Heart left ventricle (tissue), 16 donors: ENCODE measurements at regions not wholly inside any gene's neighbourhood (a gene's known extent, or its start where the extent isn't known, plus 50 kb on each side); places are given as distances from the start of the nearest gene placed in this dataset.

Experiments
- ATAC-seq, 4 donors: fragments of 200-7000 bp; cut with Tn5 transposase; one replicate each; pipeline ENCODE4 v1.9.1; 2020 to 2022; ENCODE audit warnings: moderate library complexity in 4 of 4, mild to moderate bottlenecking in 3 of 4, moderate number of reproducible peaks in 1 of 4
- DNase-seq, 5 donors: peaks; one replicate each; pipeline ENCODE4 v3.0.0-alpha.2; 2020
- H3K27ac ChIP-seq, 12 donors: fragments of 200-600 bp; sonication (generic) in 4 of 12; one replicate each; pipeline versions ENCODE4 v1.5.0 to v1.8.0; 2016 to 2022; ENCODE audit warnings: mild to moderate bottlenecking in 2 of 12
- H3K27me3 ChIP-seq, 9 donors: fragments of 200-600 bp; sonication (generic) in 2 of 9; one replicate each; pipeline versions ENCODE4 v1.5.1 to v1.8.0; 2016 to 2022; ENCODE audit warnings: mild to moderate bottlenecking in 3 of 9
- H3K36me3 ChIP-seq, 9 donors: fragments of 200-600 bp; sonication (generic) in 2 of 9; one replicate each; pipeline versions ENCODE4 v1.5.0 to v1.8.0; 2018 to 2022; ENCODE audit warnings: mild to moderate bottlenecking in 2 of 9
- H3K4me1 ChIP-seq, 12 donors: fragments of 200-600 bp; sonication (generic) in 4 of 12; one replicate each; pipeline versions ENCODE4 v1.5.0 to v1.8.0; 2016 to 2022; ENCODE audit warnings: mild to moderate bottlenecking in 3 of 12
- H3K4me3 ChIP-seq, 12 donors: fragments of 200-600 bp; sonication (generic) in 4 of 12; one replicate each; pipeline versions ENCODE4 v1.5.0 to v1.8.0; 2017 to 2022; ENCODE audit warnings: mild to moderate bottlenecking in 9 of 12, moderate library complexity in 4 of 12
- H3K9me3 ChIP-seq, 12 donors: fragments of 200-600 bp; sonication (generic) in 4 of 12; one replicate each; pipeline versions ENCODE4 v1.5.0 to v1.8.0; 2016 to 2022; ENCODE audit warnings: mild to moderate bottlenecking in 1 of 12
- POLR2A ChIP-seq, 2 donors: fragments of 450-650 bp; IDR thresholded peaks; one replicate each; pipeline ENCODE4 v1.6.1; 2017; ENCODE audit warnings: antibody characterized with exemption in 2 of 2, mild to moderate bottlenecking in 2 of 2, moderate library complexity in 2 of 2
- WGBS, 4 donors: extraction: QIAGEN DNeasy Blood & Tissue Kit in 2 of 4; methylation state at CpG; one replicate each; pipeline versions ENCODE4 v1.1.5 to v1.1.7; 2013 to 2018; 5-methylcytosine and 5-hydroxymethylcytosine counted together
- intact Hi-C, 10 donors: fragments of 100-400 bp; cut with DNase I; formaldehyde crosslinking; loops; one replicate each; pipeline versions ENCODE4 v1.11.1 to v1.14.2; 2022
- TF ChIP-seq, protein P1 (sequence below), 12 donors: fragments of 200-600 bp; sonication (generic) in 4 of 12; IDR thresholded peaks; one replicate each; pipeline versions ENCODE4 v1.5.0 to v1.8.0; 2018 to 2022; ENCODE audit warnings: antibody characterized with exemption in 12 of 12, mild to moderate bottlenecking in 5 of 12
- donor health status: ischemic (EF 13 %, LVEDD 7.1; RV severe dilation, severe dysfunction).
- donor health status: healthy with polysubstance abuse.
- donor health status: DM: no; HTN: yes; CAD: no.
- donor health status: DM: no; HTN: no; CAD: no.
- donor health status: ischemic (EF 25% LVEDD 6.9; RV normal size, moderate dysfunction).
- donor health status: ischemic (EF 25% LVEDD 5.7; RV mildly dilated, moderate dysfunction).
- donor health status: healthy.
- donor health status: DM: yes; HTN: yes; CAD: no.
- donor health status: ischemic (EF 35%, LVEDD 5.7; RV mildly dilated, moderate dysfunction).
- donor health status: nonischemic (EF 11% LVEDD 7.7; RV severe dilation, severe dysfunction).
- donor health status: DM: yes; HTN: yes; CAD: no.
- donor health status: PGD.
- donor health status: ischemic (EF 29% LVEDD 5.4; RV normal size, mild dysfunction).
- donor health status: nonischemic (EF 23%, LVEDD 6.1; RV moderate dilation, normal function).

DNA sequence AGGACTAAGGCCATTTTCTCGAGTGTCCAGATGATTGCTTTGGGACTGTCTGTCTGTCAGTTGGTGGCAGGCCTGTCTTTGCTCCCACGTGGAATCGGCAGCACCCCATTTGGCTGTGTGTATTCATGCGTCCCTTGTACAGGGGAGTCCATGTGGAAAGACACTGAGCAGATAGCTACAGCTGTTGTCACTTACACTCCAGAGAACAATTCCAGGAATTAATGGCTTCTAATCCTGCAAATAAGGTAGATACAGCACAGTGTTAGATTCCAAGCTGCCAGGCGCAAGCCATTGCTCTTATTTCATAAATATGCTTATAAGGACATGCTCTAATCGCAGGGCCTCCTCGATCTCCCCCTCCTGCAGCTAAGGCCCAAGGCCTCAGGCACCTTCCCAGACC, 208.8 kb downstream of the VRK1 start:
- no peak overlapping the region for H3K27ac ChIP-seq
- ATAC-seq (no peak), DNase-seq (no peak)
- H3K4me1 ChIP-seq = no peaks in the 10 kb centered on the region
- no peaks in the 10 kb centered on the region for H3K36me3 ChIP-seq
- no peaks in the 10 kb centered on the region for H3K9me3 ChIP-seq
- H3K27me3 ChIP-seq = peaks cover 0 to 5% (median 0%) of the 10 kb centered on the region in 9 donors
- intact Hi-C loops = no loop called here
- no peak for TF ChIP-seq POLR2A (IDR thresholded peaks at IDR 0.05)
- TF ChIP-seq, protein P1, sequence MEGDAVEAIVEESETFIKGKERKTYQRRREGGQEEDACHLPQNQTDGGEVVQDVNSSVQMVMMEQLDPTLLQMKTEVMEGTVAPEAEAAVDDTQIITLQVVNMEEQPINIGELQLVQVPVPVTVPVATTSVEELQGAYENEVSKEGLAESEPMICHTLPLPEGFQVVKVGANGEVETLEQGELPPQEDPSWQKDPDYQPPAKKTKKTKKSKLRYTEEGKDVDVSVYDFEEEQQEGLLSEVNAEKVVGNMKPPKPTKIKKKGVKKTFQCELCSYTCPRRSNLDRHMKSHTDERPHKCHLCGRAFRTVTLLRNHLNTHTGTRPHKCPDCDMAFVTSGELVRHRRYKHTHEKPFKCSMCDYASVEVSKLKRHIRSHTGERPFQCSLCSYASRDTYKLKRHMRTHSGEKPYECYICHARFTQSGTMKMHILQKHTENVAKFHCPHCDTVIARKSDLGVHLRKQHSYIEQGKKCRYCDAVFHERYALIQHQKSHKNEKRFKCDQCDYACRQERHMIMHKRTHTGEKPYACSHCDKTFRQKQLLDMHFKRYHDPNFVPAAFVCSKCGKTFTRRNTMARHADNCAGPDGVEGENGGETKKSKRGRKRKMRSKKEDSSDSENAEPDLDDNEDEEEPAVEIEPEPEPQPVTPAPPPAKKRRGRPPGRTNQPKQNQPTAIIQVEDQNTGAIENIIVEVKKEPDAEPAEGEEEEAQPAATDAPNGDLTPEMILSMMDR (IDR thresholded peaks at IDR 0.05) = no peak
- WGBS, 4 donors = 49 to 68% (median 56%) methylated on average over 7 of the region's 7 CpGs
- no peak overlapping the region for H3K4me3 ChIP-seq

DNA sequence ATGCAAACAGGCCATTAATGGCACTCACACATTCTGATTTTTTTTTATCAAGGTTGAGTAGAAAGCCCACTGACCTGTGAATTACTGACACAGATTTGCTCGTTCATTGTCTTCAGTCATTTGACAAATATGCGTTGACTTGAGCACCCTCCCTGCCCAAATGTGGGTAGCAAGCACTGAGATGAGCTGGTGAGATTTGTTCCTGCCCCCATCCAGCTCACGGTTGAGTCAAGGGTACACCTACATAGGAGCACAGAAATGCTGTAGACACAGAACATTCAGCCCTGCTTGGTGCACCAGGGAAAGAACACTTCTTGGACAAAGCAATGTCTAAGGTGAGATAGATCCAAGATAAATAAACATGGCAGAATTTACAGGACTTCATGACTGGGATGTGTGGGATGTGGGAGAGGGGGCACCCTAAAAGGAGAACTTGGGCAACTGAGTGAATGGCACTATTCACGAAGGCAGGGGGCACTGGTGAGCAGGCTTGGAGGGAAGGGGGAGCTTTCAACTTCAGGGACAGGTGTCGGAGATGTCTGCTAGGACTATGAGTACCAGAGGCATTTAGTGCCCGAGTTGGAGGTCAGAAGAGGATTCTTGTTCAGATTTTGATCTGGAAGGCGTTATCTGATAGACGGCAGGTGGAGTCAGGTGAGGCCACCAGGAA, 213.4 kb downstream of the VRK1 start:
- H3K4me3 ChIP-seq = no peak overlapping the region
- no peaks in the 10 kb centered on the region for H3K9me3 ChIP-seq
- intact Hi-C loops = no loop called here
- WGBS, 4 donors = 57 to 63% (median 63%) methylated on average over 8 of the region's 8 CpGs
- ATAC-seq (no peak), DNase-seq (no peak)
- H3K27ac ChIP-seq = no peak overlapping the region
- H3K27me3 ChIP-seq = peaks cover 0 to 5% (median 0%) of the 10 kb centered on the region in 9 donors
- TF ChIP-seq, protein P1 (IDR thresholded peaks at IDR 0.05) = no peak
- no peak for TF ChIP-seq POLR2A (IDR thresholded peaks at IDR 0.05)
- no peaks in the 10 kb centered on the region for H3K4me1 ChIP-seq
- no peaks in the 10 kb centered on the region for H3K36me3 ChIP-seq

DNA sequence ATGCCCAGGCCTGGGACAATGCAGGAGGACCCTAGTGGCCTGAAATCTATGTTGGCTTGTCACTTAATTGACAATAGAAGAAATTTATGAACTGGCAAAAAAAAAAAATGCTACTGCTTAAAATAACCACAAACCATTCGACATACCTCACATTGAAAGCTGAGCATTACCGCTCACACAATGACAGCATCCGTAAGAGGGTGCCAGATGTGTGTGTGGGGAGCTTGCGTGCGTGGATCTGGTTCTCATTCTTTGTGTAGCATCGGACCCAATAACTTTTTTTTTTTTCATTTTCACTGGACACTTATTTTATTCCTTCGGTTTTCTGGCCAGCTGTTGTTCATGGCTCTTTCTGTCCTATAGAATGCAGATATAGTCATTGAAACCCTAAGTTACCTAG, 216.7 kb downstream of the VRK1 start:
- 77 to 84% (median 82%) methylated on average over 7 of the region's 7 CpGs for WGBS, 4 donors
- ATAC-seq (no peak), DNase-seq (no peak)
- Histone ChIP-seq H3K4me1 (no peaks in the 10 kb centered on the region), H3K27ac (no peak overlapping the region), H3K4me3 (no peak overlapping the region), H3K36me3 (no peaks in the 10 kb centered on the region), H3K9me3 (peaks cover 0 to 7% (median 0%) of the 10 kb centered on the region in 12 donors), H3K27me3 (peaks cover 0 to 5% (median 0%) of the 10 kb centered on the region in 9 donors)
- intact Hi-C loops = no loop called here
- TF ChIP-seq, protein P1 (IDR thresholded peaks at IDR 0.05) = no peak
- TF ChIP-seq POLR2A (IDR thresholded peaks at IDR 0.05) = no peak

GRCh38 chr14:97021001-97021400, 223.8 kb downstream of the VRK1 start:
- no peak overlapping the region for H3K27ac ChIP-seq
- TF ChIP-seq, protein P1 (IDR thresholded peaks at IDR 0.05) = no peak
- TF ChIP-seq POLR2A (IDR thresholded peaks at IDR 0.05) = no peak
- H3K4me1 ChIP-seq = no peaks in the 10 kb centered on the region
- H3K4me3 ChIP-seq = no peak overlapping the region
- intact Hi-C loops = no loop called here
- peaks cover 0 to 7% (median 0%) of the 10 kb centered on the region in 12 donors for H3K9me3 ChIP-seq
- ATAC-seq (peak in 1 of 4 donors; percentile 50), DNase-seq (no peak)
- H3K27me3 ChIP-seq = peaks cover 0 to 21% (median 4%) of the 10 kb centered on the region in 9 donors
- H3K36me3 ChIP-seq = no peaks in the 10 kb centered on the region
- WGBS, 4 donors = 11 to 25% (median 14%) methylated on average over 4 of the region's 4 CpGs
